CD8-positive, alpha-beta memory T cell (primary cell): ENCODE measurements at regions not wholly inside any gene's neighbourhood (a gene's known extent, or its start where the extent isn't known, plus 50 kb on each side); places are given as distances from the start of the nearest gene placed in this dataset.

ENCODE experiments used
- CTCF ChIA-PET: fragments of 350-600 bp; sonication (Branson Sonifier 250); formaldehyde crosslinking; loops from one replicate; lab custom pipeline; 2021; ENCODE audit warnings: antibody characterized with exemption; lab: Charles Lee
- POLR2A ChIA-PET: fragments of 350-600 bp; sonication (Branson Sonifier 250); formaldehyde crosslinking; loops from one replicate; lab custom pipeline; 2021; ENCODE audit warnings: antibody characterized with exemption; lab: Charles Lee
- DNase-seq, 5 donors: peaks; one replicate each; pipeline versions ENCODE4 v3.0.0 to v3.0.0-alpha.2; 2020 to 2022; ENCODE audit warnings: mixed read lengths in 1 of 5
- H3K27ac ChIP-seq: one replicate; pipeline ENCODE4 v1.7.0; 2013; ENCODE audit warnings: low read depth, mild to moderate bottlenecking, low read length, moderate library complexity
- H3K27me3 ChIP-seq: 2 replicates; pipeline ENCODE4 v1.7.0; 2013; ENCODE audit warnings: low read length, mild to moderate bottlenecking; ENCODE audit not compliant: insufficient read depth, poor library complexity, severe bottlenecking
- H3K36me3 ChIP-seq: 2 replicates; pipeline ENCODE4 v1.7.0; 2013; ENCODE audit warnings: mild to moderate bottlenecking, low read length, moderate library complexity; ENCODE audit not compliant: insufficient read depth
- H3K4me1 ChIP-seq: 2 replicates; pipeline ENCODE4 v1.7.0; 2013; ENCODE audit warnings: mild to moderate bottlenecking, low read length, moderate library complexity; ENCODE audit not compliant: insufficient read depth
- H3K4me3 ChIP-seq: 2 replicates; pipeline ENCODE4 v1.7.0; 2013; ENCODE audit warnings: mild to moderate bottlenecking, low read length
- H3K9me3 ChIP-seq: 2 replicates; pipeline ENCODE4 v1.7.0; 2013; ENCODE audit warnings: mild to moderate bottlenecking, low read length
- H3K27ac Mint-ChIP-seq, 8 donors: one replicate each; pipeline ENCODE4 v1.8.0; 2020 to 2021; ENCODE audit warnings: mixed read lengths in 8 of 8, mild to moderate bottlenecking in 6 of 8, inconsistent platforms in 3 of 8, moderate library complexity in 3 of 8
- H3K27me3 Mint-ChIP-seq, 2 donors: one replicate each; pipeline ENCODE4 v1.8.0; 2020 to 2021; ENCODE audit warnings: mixed read lengths in 2 of 2, mild to moderate bottlenecking in 1 of 2, moderate library complexity in 1 of 2
- H3K36me3 Mint-ChIP-seq, 3 donors: one replicate each; pipeline ENCODE4 v1.8.0; 2020 to 2021; ENCODE audit warnings: mixed read lengths in 3 of 3, inconsistent platforms in 1 of 3, mild to moderate bottlenecking in 1 of 3
- H3K4me1 Mint-ChIP-seq, 3 donors: one replicate each; pipeline ENCODE4 v1.8.0; 2020 to 2021; ENCODE audit warnings: mixed read lengths in 3 of 3, inconsistent platforms in 1 of 3, mild to moderate bottlenecking in 1 of 3
- H3K4me3 Mint-ChIP-seq, 7 donors: one replicate each; pipeline ENCODE4 v1.8.0; 2020 to 2021; ENCODE audit warnings: mixed read lengths in 7 of 7, mild to moderate bottlenecking in 6 of 7, moderate library complexity in 4 of 7, inconsistent platforms in 2 of 7
- H3K9me3 Mint-ChIP-seq, 5 donors: one replicate each; pipeline ENCODE4 v1.8.0; 2020 to 2022; ENCODE audit warnings: mixed read lengths in 5 of 5, mild to moderate bottlenecking in 3 of 5, moderate library complexity in 2 of 5, inconsistent platforms in 1 of 5

GRCh38 chr5:156174225-156174624 is 152.7 kb upstream of the SGCD start:
- Mint-ChIP-seq H3K4me3 (no peak overlapping the region), H3K9me3 (peaks cover 0 to 2% (median 0%) of the 10 kb centered on the region in 5 donors), H3K27ac (no peak overlapping the region), H3K27me3 (peaks cover 0 to 3% of the 10 kb centered on the region in 2 donors), H3K36me3 (no peaks in the 10 kb centered on the region), H3K4me1 (no peaks in the 10 kb centered on the region)
- no peaks in the 10 kb centered on the region for H3K36me3 ChIP-seq
- H3K4me3 ChIP-seq, result no peak overlapping the region
- no peak overlapping the region for H3K27ac ChIP-seq
- no peaks in the 10 kb centered on the region for H3K4me1 ChIP-seq
- no peak for DNase-seq
- ChIA-PET POLR2A (no interaction called here), CTCF (no interaction called here)
- H3K9me3 ChIP-seq, result no peaks in the 10 kb centered on the region
- no peaks in the 10 kb centered on the region for H3K27me3 ChIP-seq

GRCh38 chr5:156178117-156178516 is 148.8 kb upstream of the SGCD start:
- Mint-ChIP-seq H3K9me3 (no peaks in the 10 kb centered on the region), H3K27ac (no peak overlapping the region), H3K4me3 (no peak overlapping the region), H3K27me3 (no peaks in the 10 kb centered on the region), H3K36me3 (no peaks in the 10 kb centered on the region), H3K4me1 (no peaks in the 10 kb centered on the region)
- Histone ChIP-seq H3K4me1 (no peaks in the 10 kb centered on the region), H3K4me3 (no peak overlapping the region), H3K36me3 (no peaks in the 10 kb centered on the region), H3K27ac (no peak overlapping the region), H3K27me3 (no peaks in the 10 kb centered on the region), H3K9me3 (no peaks in the 10 kb centered on the region)
- ChIA-PET POLR2A (no interaction called here), CTCF (no interaction called here)
- no peak for DNase-seq

- H3K9me3 Mint-ChIP-seq, result no peaks in the 10 kb centered on the region
- Histone ChIP-seq H3K9me3 (no peaks in the 10 kb centered on the region), H3K36me3 (no peaks in the 10 kb centered on the region), H3K27ac (no peak overlapping the region), H3K27me3 (no peaks in the 10 kb centered on the region), H3K4me3 (no peak overlapping the region), H3K4me1 (no peaks in the 10 kb centered on the region)
- H3K4me1 Mint-ChIP-seq, result no peaks in the 10 kb centered on the region
- no peak overlapping the region for H3K27ac Mint-ChIP-seq
- ChIA-PET CTCF (no interaction called here), POLR2A (no interaction called here)
- H3K36me3 Mint-ChIP-seq, result no peaks in the 10 kb centered on the region
- no peak overlapping the region for H3K4me3 Mint-ChIP-seq
- H3K27me3 Mint-ChIP-seq, result no peaks in the 10 kb centered on the region
- DNase-seq, result no peak
Observed at GRCh38 chr5:156181656-156182055, 145.3 kb upstream of the SGCD start.

- H3K4me3 ChIP-seq, result no peak overlapping the region
- no peaks in the 10 kb centered on the region for H3K4me1 Mint-ChIP-seq
- no peaks in the 10 kb centered on the region for H3K36me3 Mint-ChIP-seq
- CTCF ChIA-PET, result no interaction called here
- H3K27ac Mint-ChIP-seq, result no peak overlapping the region
- H3K27ac ChIP-seq, result no peak overlapping the region
- no peaks in the 10 kb centered on the region for H3K36me3 ChIP-seq
- no peaks in the 10 kb centered on the region for H3K9me3 ChIP-seq
- H3K4me1 ChIP-seq, result no peaks in the 10 kb centered on the region
- DNase-seq, result no peak
- POLR2A ChIA-PET, result no interaction called here
- no peaks in the 10 kb centered on the region for H3K27me3 Mint-ChIP-seq
- H3K9me3 Mint-ChIP-seq, result no peaks in the 10 kb centered on the region
- H3K4me3 Mint-ChIP-seq, result no peak overlapping the region
- no peaks in the 10 kb centered on the region for H3K27me3 ChIP-seq
Observed at GRCh38 chr5:156182174-156182967, 144.6 kb upstream of the SGCD start.

GRCh38 chr5:156186760-156187159 is 140.2 kb upstream of the SGCD start:
- Histone ChIP-seq H3K36me3 (no peaks in the 10 kb centered on the region), H3K27ac (no peak overlapping the region), H3K9me3 (no peaks in the 10 kb centered on the region), H3K4me1 (no peaks in the 10 kb centered on the region), H3K4me3 (no peak overlapping the region), H3K27me3 (no peaks in the 10 kb centered on the region)
- peaks cover 0 to 3% of the 10 kb centered on the region in 2 donors for H3K27me3 Mint-ChIP-seq
- no peak overlapping the region for H3K27ac Mint-ChIP-seq
- POLR2A ChIA-PET, result no interaction called here
- H3K4me1 Mint-ChIP-seq, result no peaks in the 10 kb centered on the region
- H3K4me3 Mint-ChIP-seq, result no peak overlapping the region
- no peaks in the 10 kb centered on the region for H3K9me3 Mint-ChIP-seq
- CTCF ChIA-PET, result no interaction called here
- DNase-seq, result no peak
- H3K36me3 Mint-ChIP-seq, result no peaks in the 10 kb centered on the region

GRCh38 chr5:156188016-156188415 is 138.9 kb upstream of the SGCD start:
- Mint-ChIP-seq H3K9me3 (no peaks in the 10 kb centered on the region), H3K27ac (no peak overlapping the region), H3K4me3 (no peak overlapping the region), H3K27me3 (peaks cover 0 to 3% of the 10 kb centered on the region in 2 donors), H3K36me3 (no peaks in the 10 kb centered on the region), H3K4me1 (no peaks in the 10 kb centered on the region)
- H3K4me1 ChIP-seq, result no peaks in the 10 kb centered on the region
- ChIA-PET CTCF (no interaction called here), POLR2A (no interaction called here)
- no peaks in the 10 kb centered on the region for H3K36me3 ChIP-seq
- H3K4me3 ChIP-seq, result no peak overlapping the region
- H3K9me3 ChIP-seq, result no peaks in the 10 kb centered on the region
- H3K27ac ChIP-seq, result no peak overlapping the region
- H3K27me3 ChIP-seq, result no peaks in the 10 kb centered on the region
- no peak for DNase-seq

- Histone ChIP-seq H3K4me1 (no peaks in the 10 kb centered on the region), H3K9me3 (no peaks in the 10 kb centered on the region), H3K27ac (no peak overlapping the region), H3K4me3 (no peak overlapping the region), H3K27me3 (no peaks in the 10 kb centered on the region), H3K36me3 (no peaks in the 10 kb centered on the region)
- Mint-ChIP-seq H3K27me3 (peaks cover 0 to 3% of the 10 kb centered on the region in 2 donors), H3K4me1 (no peaks in the 10 kb centered on the region), H3K4me3 (no peak overlapping the region), H3K9me3 (no peaks in the 10 kb centered on the region), H3K36me3 (no peaks in the 10 kb centered on the region), H3K27ac (no peak overlapping the region)
- CTCF ChIA-PET, result no interaction called here
- POLR2A ChIA-PET, result no interaction called here
- no peak for DNase-seq
Observed at GRCh38 chr5:156189628-156190027, 137.3 kb upstream of the SGCD start.

GRCh38 chr5:156191547-156191946 is 135.4 kb upstream of the SGCD start:
- no peak overlapping the region for H3K4me3 ChIP-seq
- H3K27ac ChIP-seq, result no peak overlapping the region
- H3K9me3 ChIP-seq, result no peaks in the 10 kb centered on the region
- H3K36me3 Mint-ChIP-seq, result no peaks in the 10 kb centered on the region
- H3K27me3 ChIP-seq, result no peaks in the 10 kb centered on the region
- no peaks in the 10 kb centered on the region for H3K36me3 ChIP-seq
- H3K9me3 Mint-ChIP-seq, result no peaks in the 10 kb centered on the region
- no peak overlapping the region for H3K4me3 Mint-ChIP-seq
- DNase-seq, result no peak
- ChIA-PET CTCF (no interaction called here), POLR2A (no interaction called here)
- H3K4me1 ChIP-seq, result no peaks in the 10 kb centered on the region
- no peaks in the 10 kb centered on the region for H3K4me1 Mint-ChIP-seq
- no peak overlapping the region for H3K27ac Mint-ChIP-seq
- peaks cover 0 to 3% of the 10 kb centered on the region in 2 donors for H3K27me3 Mint-ChIP-seq
